Liver (tissue), 8 donors: ENCODE measurements at regions not wholly inside any gene's neighbourhood (a gene's known extent, or its start where the extent isn't known, plus 50 kb on each side); places are given as distances from the start of the nearest gene placed in this dataset.

Source experiments
- DNase-seq: peaks from one replicate; pipeline ENCODE4 v3.0.0-alpha.2; 2017; ENCODE audit warnings: low spot score
- H3K27ac ChIP-seq, 2 donors: one replicate each; pipeline ENCODE4 v1.7.0; 2013; ENCODE audit warnings: inconsistent platforms in 2 of 2, low read length in 2 of 2, control low read depth in 1 of 2, low read depth in 1 of 2, mild to moderate bottlenecking in 1 of 2
- H3K27me3 ChIP-seq, 4 donors: one replicate each; pipeline versions ENCODE4 v1.6.1 to v1.7.0; 2013; ENCODE audit warnings: low read length in 3 of 4, inconsistent platforms in 1 of 4, mild to moderate bottlenecking in 1 of 4, moderate library complexity in 1 of 4; ENCODE audit not compliant: control insufficient read depth in 4 of 4, insufficient read depth in 4 of 4
- H3K36me3 ChIP-seq, 4 donors: one replicate each; pipeline versions ENCODE4 v1.6.1 to v1.7.0; 2013; ENCODE audit warnings: low read length in 3 of 4, mild to moderate bottlenecking in 3 of 4, low read depth in 1 of 4, moderate library complexity in 1 of 4; ENCODE audit not compliant: control insufficient read depth in 4 of 4, insufficient read depth in 3 of 4
- H3K4me1 ChIP-seq, 4 donors: one replicate each; pipeline versions ENCODE4 v1.6.1 to v1.7.0; 2013; ENCODE audit warnings: low read length in 3 of 4, mild to moderate bottlenecking in 3 of 4, moderate library complexity in 1 of 4; ENCODE audit not compliant: control insufficient read depth in 4 of 4, insufficient read depth in 4 of 4
- H3K4me3 ChIP-seq, 3 donors: one replicate each; pipeline versions ENCODE4 v1.6.1 to v1.7.0; 2013; ENCODE audit warnings: low read length in 3 of 3, control low read depth in 1 of 3, low read depth in 1 of 3, mild to moderate bottlenecking in 1 of 3
- H3K9ac ChIP-seq, 2 donors: one replicate each; pipeline ENCODE4 v1.7.0; 2013; ENCODE audit warnings: low read length in 2 of 2, mild to moderate bottlenecking in 2 of 2, moderate library complexity in 2 of 2, control low read depth in 1 of 2, low read depth in 1 of 2
- H3K9me3 ChIP-seq, 4 donors: one replicate each; pipeline versions ENCODE4 v1.6.1 to v1.7.0; 2013; ENCODE audit warnings: low read length in 3 of 4; ENCODE audit not compliant: control insufficient read depth in 4 of 4
- EGR1 ChIP-seq, 2 donors: IDR thresholded peaks; 2 replicates each; pipeline ENCODE4 v1.6.1; 2016 to 2018; ENCODE audit warnings: antibody characterized with exemption in 2 of 2, low read depth in 2 of 2
- FOXA2 ChIP-seq: IDR thresholded peaks from 2 replicates; pipeline ENCODE4 v1.6.1; 2016; ENCODE audit warnings: antibody characterized with exemption
- HNF4A ChIP-seq, 2 donors: conservative IDR thresholded peaks; 2 replicates each; pipeline ENCODE4 v1.6.1; 2016; ENCODE audit warnings: antibody characterized with exemption in 2 of 2, mild to moderate bottlenecking in 2 of 2
- MAX ChIP-seq: IDR thresholded peaks from 2 replicates; pipeline ENCODE4 v1.6.1; 2016; ENCODE audit warnings: antibody characterized with exemption
- NR2F2 ChIP-seq: IDR thresholded peaks from 2 replicates; pipeline ENCODE4 v1.6.1; 2016; ENCODE audit warnings: antibody characterized with exemption
- RAD21 ChIP-seq, 2 donors: IDR thresholded peaks; 2 replicates each; pipeline ENCODE4 v1.6.1; 2016; ENCODE audit warnings: antibody characterized with exemption in 2 of 2, mild to moderate bottlenecking in 2 of 2
- RXRA ChIP-seq, 2 donors: IDR thresholded peaks; 2 replicates each; pipeline ENCODE4 v1.6.1; 2017 to 2018; ENCODE audit warnings: antibody characterized with exemption in 2 of 2, mild to moderate bottlenecking in 1 of 2
- SP1 ChIP-seq: IDR thresholded peaks from 2 replicates; pipeline ENCODE4 v1.6.1; 2018; ENCODE audit warnings: antibody characterized with exemption, mild to moderate bottlenecking
- TAF1 ChIP-seq: conservative IDR thresholded peaks from 2 replicates; pipeline ENCODE4 v1.6.1; 2016; ENCODE audit warnings: antibody characterized with exemption, mild to moderate bottlenecking
- YY1 ChIP-seq: IDR thresholded peaks from 2 replicates; pipeline ENCODE4 v1.6.1; 2016; ENCODE audit warnings: antibody characterized with exemption, mild to moderate bottlenecking
- ZBTB33 ChIP-seq: IDR thresholded peaks from 2 replicates; pipeline ENCODE4 v1.6.1; 2016; ENCODE audit warnings: antibody characterized with exemption
- WGBS: extraction: QIAGEN DNeasy Blood & Tissue Kit; methylation state at CpG from one replicate; pipeline ENCODE4 v1.1.7; 2013; 5-methylcytosine and 5-hydroxymethylcytosine counted together
- TF ChIP-seq, protein P1 (sequence below): IDR thresholded peaks from 2 replicates; pipeline ENCODE4 v1.6.1; 2016; ENCODE audit warnings: antibody characterized with exemption
- TF ChIP-seq, protein P2 (sequence below): fragments of 150-350 bp; IDR thresholded peaks from 2 replicates; pipeline ENCODE4 v1.5.1; 2017; ENCODE audit warnings: improper control_type of control experiment, low read depth, low read length; ENCODE audit not compliant: missing input control
- TF ChIP-seq, protein P3 (sequence below): IDR thresholded peaks from 2 replicates; pipeline ENCODE4 v1.6.1; 2016; ENCODE audit warnings: antibody characterized with exemption, mild to moderate bottlenecking
- donor health status: healthy.
- donor health status: healthy.
- donor health status: healthy.
- donor health status: healthy.
- donor health status: healthy.

DNA sequence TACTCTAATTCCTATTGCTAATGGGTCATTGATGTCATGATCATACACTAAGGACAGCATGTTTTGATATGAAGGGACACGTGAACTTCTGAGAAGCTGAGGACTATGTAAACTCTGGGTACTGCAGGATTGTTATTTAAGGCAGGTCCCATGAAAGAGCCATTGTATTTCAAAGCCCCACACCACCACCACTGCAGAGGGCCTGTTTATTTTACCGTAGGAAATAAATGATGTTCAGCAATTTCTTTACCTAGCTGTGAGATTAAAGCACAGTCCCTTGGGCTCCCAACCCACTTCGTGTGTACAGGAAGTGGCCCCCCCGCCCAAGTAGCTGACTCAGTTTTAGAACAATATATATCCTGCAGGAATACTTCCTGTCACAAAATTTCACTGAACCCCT, 89.8 kb upstream of the ACSL4 start:
- peaks cover 0 to 5% (median 0%) of the 10 kb centered on the region in 4 donors for H3K27me3 ChIP-seq
- no peak for DNase-seq
- H3K4me1 ChIP-seq: no peaks in the 10 kb centered on the region
- no peak overlapping the region for H3K27ac ChIP-seq
- H3K9ac ChIP-seq: no peak overlapping the region
- no peaks in the 10 kb centered on the region for H3K36me3 ChIP-seq
- H3K4me3 ChIP-seq: no peak overlapping the region
- TF ChIP-seq RAD21 (IDR thresholded peaks at IDR 0.05): no peak
- TF ChIP-seq FOXA2: no peak
- TF ChIP-seq, protein P1, sequence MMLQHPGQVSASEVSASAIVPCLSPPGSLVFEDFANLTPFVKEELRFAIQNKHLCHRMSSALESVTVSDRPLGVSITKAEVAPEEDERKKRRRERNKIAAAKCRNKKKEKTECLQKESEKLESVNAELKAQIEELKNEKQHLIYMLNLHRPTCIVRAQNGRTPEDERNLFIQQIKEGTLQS: no peak
- TF ChIP-seq HNF4A (conservative IDR thresholded peaks at IDR 0.05): no peak
- 67% methylated on average over 4 of the region's 4 CpGs for WGBS
- peaks cover 0 to 2% (median 0%) of the 10 kb centered on the region in 4 donors for H3K9me3 ChIP-seq

GRCh38 chrX:109826954-109827708, 94.1 kb upstream of the ACSL4 start:
- H3K9ac ChIP-seq: no peak overlapping the region

More at GRCh38 chrX:109826954-109827708, 94.1 kb upstream of the ACSL4 start:
- Histone ChIP-seq H3K9me3 (no peaks in the 10 kb centered on the region), H3K4me3 (no peak overlapping the region), H3K27me3 (no peaks in the 10 kb centered on the region), H3K36me3 (no peaks in the 10 kb centered on the region), H3K4me1 (peaks cover 0 to 20% (median 12%) of the 10 kb centered on the region in 4 donors), H3K27ac (no peak overlapping the region)
- no peak for TF ChIP-seq SP1
- TF ChIP-seq, protein P2, sequence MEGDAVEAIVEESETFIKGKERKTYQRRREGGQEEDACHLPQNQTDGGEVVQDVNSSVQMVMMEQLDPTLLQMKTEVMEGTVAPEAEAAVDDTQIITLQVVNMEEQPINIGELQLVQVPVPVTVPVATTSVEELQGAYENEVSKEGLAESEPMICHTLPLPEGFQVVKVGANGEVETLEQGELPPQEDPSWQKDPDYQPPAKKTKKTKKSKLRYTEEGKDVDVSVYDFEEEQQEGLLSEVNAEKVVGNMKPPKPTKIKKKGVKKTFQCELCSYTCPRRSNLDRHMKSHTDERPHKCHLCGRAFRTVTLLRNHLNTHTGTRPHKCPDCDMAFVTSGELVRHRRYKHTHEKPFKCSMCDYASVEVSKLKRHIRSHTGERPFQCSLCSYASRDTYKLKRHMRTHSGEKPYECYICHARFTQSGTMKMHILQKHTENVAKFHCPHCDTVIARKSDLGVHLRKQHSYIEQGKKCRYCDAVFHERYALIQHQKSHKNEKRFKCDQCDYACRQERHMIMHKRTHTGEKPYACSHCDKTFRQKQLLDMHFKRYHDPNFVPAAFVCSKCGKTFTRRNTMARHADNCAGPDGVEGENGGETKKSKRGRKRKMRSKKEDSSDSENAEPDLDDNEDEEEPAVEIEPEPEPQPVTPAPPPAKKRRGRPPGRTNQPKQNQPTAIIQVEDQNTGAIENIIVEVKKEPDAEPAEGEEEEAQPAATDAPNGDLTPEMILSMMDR: no peak
- no peak for TF ChIP-seq RXRA (IDR thresholded peaks at IDR 0.05)
- TF ChIP-seq RAD21 (IDR thresholded peaks at IDR 0.05): no peak
- TF ChIP-seq, protein P3, sequence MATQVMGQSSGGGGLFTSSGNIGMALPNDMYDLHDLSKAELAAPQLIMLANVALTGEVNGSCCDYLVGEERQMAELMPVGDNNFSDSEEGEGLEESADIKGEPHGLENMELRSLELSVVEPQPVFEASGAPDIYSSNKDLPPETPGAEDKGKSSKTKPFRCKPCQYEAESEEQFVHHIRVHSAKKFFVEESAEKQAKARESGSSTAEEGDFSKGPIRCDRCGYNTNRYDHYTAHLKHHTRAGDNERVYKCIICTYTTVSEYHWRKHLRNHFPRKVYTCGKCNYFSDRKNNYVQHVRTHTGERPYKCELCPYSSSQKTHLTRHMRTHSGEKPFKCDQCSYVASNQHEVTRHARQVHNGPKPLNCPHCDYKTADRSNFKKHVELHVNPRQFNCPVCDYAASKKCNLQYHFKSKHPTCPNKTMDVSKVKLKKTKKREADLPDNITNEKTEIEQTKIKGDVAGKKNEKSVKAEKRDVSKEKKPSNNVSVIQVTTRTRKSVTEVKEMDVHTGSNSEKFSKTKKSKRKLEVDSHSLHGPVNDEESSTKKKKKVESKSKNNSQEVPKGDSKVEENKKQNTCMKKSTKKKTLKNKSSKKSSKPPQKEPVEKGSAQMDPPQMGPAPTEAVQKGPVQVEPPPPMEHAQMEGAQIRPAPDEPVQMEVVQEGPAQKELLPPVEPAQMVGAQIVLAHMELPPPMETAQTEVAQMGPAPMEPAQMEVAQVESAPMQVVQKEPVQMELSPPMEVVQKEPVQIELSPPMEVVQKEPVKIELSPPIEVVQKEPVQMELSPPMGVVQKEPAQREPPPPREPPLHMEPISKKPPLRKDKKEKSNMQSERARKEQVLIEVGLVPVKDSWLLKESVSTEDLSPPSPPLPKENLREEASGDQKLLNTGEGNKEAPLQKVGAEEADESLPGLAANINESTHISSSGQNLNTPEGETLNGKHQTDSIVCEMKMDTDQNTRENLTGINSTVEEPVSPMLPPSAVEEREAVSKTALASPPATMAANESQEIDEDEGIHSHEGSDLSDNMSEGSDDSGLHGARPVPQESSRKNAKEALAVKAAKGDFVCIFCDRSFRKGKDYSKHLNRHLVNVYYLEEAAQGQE: no peak
- TF ChIP-seq YY1: no peak
- TF ChIP-seq MAX: no peak
- TF ChIP-seq ZBTB33: no peak
- TF ChIP-seq FOXA2: no peak
- TF ChIP-seq HNF4A (conservative IDR thresholded peaks at IDR 0.05): no peak
- no peak for TF ChIP-seq TAF1
- TF ChIP-seq EGR1 (IDR thresholded peaks at IDR 0.05; ENCODE audit: low read depth in 2 of 2): no peak
- no peak for TF ChIP-seq NR2F2
- TF ChIP-seq, protein P1: no peak
- 76% methylated on average over 1 of the region's 1 CpG for WGBS
- DNase-seq: no peak
